NCI-H2107 treated with DMSO at 0.1 percent for 48 hours (cell line): ENCODE measurements at regions not wholly inside any gene's neighbourhood (a gene's known extent, or its start where the extent isn't known, plus 50 kb on each side); places are given as distances from the start of the nearest gene placed in this dataset.

Experiments
- DNase-seq: peaks from one replicate; lab custom pipeline; 2025; ENCODE audit not compliant: unreplicated experiment; lab: John Stamatoyannopoulos, UW

DNA sequence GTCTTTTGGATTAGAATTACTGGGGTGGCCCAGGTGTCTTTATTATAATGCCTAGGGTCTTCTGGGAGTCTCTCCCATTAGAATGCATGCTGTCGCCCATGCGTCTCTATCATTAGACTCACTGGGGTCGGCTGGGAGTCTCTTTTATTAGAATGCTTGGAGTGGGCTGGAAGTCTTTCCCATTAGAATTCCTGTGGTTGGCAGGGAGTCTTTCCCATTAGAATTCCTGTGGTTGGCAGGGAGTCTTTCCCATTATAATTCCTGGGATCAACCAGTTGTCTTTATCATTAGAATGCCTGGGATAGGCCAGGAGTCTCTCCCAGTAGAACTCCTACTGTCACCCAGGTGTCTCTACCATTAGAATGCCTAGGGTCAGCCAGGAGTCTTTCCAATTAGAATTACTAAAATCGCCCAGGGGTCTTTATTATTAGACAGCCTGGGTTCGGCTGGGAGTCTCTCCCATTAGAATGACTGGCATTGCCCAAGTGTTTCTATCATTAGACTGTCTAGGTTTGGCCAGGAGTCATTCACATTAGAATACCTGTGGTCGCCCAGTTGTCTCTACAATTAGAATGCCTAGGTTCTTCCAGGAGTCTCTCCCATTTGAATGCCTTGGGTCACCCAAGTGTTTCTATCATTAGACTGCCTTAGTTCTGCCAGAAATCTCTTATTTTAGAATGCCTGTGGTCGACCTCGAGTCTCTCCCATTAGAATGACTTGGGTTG lies 1558.5 kb downstream of the UQCRFS1 start:
- no peak for DNase-seq

DNA sequence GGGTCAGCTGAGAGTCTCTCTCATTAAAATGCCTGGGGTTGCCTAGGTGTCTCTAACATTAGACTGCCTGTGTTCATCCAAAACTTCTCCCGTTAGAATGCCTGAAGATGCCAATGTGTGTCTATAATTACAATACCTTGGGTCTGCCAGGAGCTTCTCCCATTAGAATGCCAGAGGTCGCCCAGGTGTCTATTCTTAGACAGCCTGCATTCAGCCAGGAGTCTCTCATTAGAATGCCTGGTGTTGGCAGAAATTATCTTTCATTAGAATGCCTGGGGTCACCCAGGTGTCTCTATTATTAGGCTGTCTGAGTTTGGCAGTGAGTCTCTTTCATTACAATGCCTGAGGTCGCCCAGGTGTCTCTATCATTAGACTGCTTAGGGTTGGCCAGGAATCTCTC lies 1560.2 kb downstream of the UQCRFS1 start:
- no peak for DNase-seq

DNA sequence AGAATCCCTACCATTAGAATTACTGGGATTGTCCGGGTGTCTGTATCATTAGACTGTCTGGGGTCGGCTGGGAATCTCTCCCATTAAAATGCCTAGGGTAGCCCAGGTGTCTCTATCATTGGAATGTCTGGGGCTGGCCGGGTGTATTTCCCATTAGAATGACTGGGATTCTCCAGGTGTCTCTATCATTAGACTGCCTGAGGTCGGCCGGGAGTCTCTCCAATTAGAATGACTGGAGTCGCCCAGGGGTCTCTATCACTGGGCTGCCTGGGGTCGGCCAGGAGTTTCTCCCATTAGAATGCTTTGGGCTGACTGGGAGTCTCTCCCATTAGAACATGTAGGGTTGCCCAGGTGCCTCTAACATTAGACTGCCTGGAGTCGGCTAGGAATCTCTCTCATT lies 1560.7 kb downstream of the UQCRFS1 start:
- DNase-seq, result no peak

DNA sequence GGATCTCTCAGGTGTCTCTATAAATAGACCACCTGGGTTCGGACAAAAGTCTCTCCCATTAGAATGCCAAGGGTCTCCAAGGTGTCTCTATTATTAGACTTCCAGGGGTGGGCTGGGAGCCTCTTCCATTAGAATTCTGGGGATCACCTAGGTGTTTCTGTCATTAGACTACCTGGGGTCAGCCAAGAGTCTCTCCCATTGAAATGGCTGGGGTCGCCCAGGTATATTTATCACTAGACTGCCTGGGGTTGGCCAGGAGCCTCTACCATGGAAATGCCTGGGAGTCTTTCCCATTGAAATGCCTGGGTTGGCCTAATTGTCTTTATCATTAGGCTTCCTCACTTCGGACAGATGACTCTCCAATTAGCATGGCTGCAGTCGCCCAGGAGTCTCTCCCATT lies 1565.5 kb downstream of the UQCRFS1 start:
- DNase-seq, result no peak

DNA sequence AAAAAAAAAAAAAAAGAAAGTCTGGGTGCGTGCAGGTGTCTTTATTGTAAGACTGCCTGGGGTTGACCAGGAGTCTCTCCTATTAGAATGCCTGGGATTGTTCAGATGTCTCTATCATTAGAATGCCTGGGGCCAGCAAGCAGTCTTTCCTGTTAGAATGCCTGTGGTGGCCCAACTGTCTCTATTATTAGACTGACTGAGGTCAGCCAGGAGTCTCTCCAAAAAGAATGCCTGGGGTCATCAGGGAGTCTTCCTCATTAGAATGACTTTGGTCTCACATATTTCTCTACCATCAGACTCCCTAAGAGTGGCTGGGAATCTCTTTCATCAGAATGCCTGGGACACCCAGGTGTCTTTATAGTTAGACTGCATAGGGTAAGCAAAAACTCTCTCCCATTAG lies 1577.5 kb downstream of the UQCRFS1 start:
- DNase-seq, result no peak

DNA sequence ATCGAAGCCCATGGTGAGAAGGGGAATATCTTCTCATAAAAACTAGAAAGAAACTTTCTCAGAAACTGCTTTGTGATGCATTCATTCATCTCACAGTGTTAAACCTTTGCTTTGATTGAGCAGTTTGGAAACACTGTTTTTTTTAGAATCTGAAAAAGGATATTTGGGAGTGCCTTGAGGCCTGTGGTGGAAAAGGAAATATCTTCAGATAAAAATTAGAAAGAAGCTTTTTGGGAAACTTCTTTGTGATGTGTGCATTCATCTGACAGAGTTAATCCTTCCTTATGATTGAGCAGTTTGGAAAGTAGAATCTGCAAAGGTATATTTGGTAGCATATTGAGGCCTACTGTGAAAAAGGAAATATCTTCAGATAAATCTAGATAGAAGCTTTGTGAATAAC lies 1594.9 kb downstream of the UQCRFS1 start:
- DNase-seq, result no peak

DNA sequence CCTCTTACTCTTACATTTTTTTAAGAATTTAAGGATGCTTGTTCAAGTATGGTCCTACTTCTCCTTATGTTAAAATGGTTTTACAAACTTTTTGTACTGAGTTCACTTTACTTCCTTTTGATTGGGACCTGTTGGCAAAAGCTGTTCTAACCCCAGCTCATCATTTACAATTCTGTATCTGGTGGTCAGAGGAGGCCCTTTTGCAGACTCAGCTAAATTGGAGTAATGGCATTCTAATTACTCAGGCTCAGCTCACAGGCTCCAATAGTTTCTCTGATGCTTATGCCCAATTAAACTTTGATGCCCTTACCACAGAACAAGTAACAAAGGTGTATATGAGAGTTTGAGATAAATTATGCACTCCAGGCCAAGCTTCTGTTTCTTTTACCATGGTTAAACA lies 1632.0 kb downstream of the UQCRFS1 start:
- DNase-seq, result no peak
